GM10266 (cell line): ENCODE measurements at regions not wholly inside any gene's neighbourhood (a gene's known extent, or its start where the extent isn't known, plus 50 kb on each side); places are given as distances from the start of the nearest gene placed in this dataset.

Source experiments
- DNase-seq: peaks from one replicate; pipeline ENCODE4 v3.0.0; 2012; ENCODE audit errors: extremely low spot score
- CTCF ChIP-seq: IDR thresholded peaks from 2 replicates; pipeline ENCODE4 v1.5.1; 2012; ENCODE audit warnings: mild to moderate bottlenecking, low read depth; ENCODE audit not compliant: control insufficient read depth, insufficient read depth; ENCODE audit errors: missing control alignments

GRCh38 chr5:158373608-158374395 is 514.9 kb upstream of the CLINT1 start:
- TF ChIP-seq CTCF, result no peak
- DNase-seq, result no peak

DNA sequence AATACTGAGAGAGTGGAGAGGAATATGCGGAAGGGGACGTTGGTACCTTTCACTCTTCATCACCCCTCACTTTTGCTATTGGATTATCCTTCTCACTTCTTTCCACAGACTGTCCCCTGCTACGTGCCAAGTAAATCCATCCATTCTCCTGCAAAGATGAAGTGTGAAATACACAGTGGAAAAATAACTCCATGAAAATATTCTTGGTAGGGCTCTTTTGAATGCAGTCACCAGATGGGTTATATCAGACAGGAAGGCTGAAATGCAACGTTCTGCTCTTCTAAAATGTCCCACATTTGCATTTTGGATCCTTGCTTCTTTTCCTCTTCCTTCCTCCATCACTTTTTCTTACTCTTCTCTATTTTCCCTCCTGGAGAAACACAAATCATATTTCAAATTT is 510.3 kb upstream of the CLINT1 start:
- DNase-seq, result no peak
- no peak for TF ChIP-seq CTCF

- DNase-seq, result no peak
- TF ChIP-seq CTCF, result no peak
Measured at GRCh38 chr5:158368686-158369085, 509.7 kb upstream of the CLINT1 start.

DNA sequence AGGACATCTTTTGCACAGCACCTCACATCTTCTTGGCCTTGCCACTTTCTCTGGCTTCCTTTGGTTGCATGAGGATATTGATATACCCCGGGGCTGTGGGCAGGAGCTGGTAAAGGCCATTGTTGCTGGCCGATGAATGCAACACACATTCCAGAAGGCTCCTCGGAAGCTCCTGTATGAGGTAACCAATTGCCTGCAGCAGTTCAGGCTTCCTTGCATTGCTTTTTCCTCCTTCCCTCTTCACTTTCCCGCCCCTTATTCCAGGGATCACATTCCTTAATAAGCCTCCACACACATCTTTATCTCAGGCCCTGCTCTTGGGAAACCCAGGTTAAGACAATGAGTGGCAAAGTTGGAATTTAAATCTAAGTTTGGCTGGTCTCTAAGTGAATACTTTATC is 505.4 kb upstream of the CLINT1 start:
- no peak for TF ChIP-seq CTCF
- DNase-seq, result no peak

DNA sequence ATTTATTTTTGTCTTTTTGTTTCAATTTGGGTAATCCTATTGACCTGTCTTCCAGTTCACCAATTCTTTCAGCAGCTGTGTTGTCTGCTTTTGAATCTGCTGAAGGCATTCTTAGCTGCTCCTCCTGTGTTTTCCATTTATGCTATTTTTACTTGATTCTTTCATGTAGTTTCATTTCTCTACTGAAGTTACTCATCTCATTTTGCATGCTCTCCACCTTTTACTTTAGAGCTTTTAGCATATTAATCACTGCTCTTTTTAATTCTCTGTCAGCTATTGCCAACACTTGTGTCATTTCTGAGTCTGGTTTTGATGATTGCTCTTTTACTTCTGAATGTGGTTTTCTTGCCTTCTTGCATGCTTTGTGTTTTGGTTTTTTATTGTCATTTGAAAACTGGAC is 496.0 kb upstream of the CLINT1 start:
- no peak for DNase-seq
- no peak for TF ChIP-seq CTCF

DNA sequence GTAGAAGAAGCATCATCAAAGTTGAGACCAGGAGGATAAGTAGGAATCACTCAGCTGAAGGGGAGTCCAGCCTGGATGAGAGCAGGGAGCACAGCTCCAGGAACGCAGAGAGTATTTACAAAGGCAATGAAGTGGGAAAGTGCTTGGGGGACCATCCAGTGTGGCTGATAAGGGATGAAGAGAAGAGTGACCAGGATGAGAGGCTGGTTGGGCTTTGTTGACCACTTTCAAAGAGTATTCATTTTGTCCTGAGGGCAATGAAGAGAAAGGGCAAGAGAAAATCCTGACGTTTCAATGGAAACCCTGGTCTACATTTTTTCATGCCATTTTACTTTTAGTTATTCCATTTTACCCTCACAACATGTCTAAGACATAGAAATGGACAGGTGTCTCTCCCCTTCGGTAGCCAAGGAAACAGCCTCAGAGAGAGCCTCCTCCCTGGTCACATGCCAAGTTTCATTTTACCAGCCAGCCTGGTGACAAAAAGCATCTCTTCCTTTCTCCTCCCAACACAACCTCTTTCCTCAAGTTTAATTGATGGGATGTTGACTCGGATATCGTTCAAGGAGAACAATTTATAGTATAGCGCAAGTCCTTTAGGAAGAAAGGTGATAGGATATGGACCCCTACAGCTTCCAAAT is 492.7 kb upstream of the CLINT1 start:
- no peak for DNase-seq
- no peak for TF ChIP-seq CTCF

GRCh38 chr5:158349987-158350386 is 491.0 kb upstream of the CLINT1 start:
- no peak for DNase-seq
- TF ChIP-seq CTCF, result no peak
